Left forelimb (tissue), 1 donor: ENCODE measurements at regions not wholly inside any gene's neighbourhood (a gene's known extent, or its start where the extent isn't known, plus 50 kb on each side); places are given as distances from the start of the nearest gene placed in this dataset.

ENCODE experiments used
- DNase-seq: peaks from one replicate; pipeline ENCODE4 v3.0.0-alpha.2; 2018; ENCODE audit warnings: low spot score

DNA sequence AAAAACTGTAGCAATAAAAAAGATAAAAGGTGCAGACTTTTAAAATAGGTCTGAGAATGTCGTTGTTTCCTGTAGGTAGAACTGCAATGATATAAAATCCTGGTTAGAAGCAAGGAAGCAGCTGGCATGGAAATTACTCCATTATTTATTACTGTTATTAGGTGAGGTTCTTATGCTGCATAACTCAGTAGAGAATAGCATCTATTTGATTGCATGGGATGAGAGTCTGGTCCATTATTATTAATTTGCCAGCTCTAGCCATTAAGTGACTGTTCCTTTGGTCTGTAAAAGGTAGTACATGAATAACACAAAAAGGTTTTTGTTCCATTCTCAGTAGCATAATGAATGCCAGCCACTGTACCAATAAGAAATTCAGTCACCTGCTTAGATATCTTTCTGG, 358.6 kb downstream of the RBM43 start:
- no peak for DNase-seq

DNA sequence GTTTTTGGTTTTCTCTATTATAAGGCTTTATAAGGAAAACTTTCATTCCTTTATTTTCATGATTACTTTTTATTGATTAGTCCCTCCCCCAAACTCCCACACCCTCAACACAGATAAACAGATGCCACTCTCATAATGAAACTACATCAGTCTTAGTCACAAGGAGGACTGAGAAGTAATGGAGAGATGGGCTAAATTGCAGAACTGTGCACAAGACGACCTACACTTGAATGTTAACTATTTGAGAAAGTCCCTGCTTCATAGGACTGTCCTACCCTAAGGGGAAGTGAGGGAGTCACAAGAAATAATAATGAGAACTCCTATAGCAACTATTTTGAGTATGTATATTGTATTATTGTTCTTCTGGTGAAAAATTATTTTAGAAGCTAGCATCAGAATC, 360.8 kb downstream of the RBM43 start:
- no peak for DNase-seq

DNA sequence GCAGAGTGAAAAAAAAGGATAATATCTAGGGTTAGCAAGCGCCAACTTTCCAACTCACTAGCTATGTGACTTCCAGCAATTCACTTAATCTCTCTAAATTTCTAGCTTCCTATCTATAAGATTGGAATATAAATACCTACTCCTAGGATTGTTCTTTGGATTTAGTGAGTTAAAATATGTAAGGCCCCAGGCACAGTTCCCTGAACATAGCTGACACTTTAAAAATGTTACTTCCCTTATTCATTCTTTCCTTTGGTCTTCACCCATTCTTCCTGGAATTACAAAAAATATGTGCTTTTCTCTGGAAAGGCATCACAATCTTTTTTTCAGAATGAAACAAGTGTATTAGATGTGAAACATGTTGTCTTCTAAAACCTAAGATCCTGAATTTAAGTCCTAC, 365.7 kb downstream of the RBM43 start:
- no peak for DNase-seq

DNA sequence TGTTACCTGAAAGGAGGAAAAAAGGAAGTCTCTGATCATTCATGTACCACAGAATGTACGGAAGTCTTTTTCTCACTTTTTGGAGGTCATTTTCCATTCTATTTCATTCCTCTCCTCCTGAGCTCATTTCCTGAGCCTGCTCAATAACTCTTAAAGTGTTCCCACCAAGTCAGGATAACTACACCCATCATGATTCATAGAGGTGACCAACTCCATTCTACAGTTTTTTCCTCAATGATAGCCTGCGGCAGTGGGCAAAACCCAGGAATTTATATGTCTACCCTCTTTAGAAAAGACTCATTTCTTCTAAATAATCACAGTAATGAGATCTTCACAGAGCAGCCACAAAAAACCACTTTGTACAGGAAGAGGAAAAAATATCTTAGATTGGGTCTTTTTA, 372.5 kb downstream of the RBM43 start:
- no peak for DNase-seq

DNA sequence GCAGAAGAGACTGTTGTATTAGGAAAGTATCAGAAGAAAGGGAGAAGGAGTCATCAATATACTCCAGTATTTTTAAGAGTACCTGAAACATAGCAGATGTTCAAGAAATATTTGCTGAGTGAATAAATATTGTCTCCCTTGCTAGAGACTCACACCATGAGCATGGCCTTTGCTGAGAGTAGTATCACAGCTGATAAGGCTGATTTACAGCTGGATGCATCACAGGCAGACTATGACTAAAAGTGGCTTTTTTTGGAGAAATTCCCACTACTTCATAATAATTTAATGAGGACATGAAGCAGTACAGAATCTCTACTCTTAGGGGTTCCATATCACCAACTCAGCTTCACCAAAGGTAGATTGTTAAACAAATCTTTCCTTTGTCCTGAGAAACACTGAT, 373.3 kb downstream of the RBM43 start:
- no peak for DNase-seq

DNA sequence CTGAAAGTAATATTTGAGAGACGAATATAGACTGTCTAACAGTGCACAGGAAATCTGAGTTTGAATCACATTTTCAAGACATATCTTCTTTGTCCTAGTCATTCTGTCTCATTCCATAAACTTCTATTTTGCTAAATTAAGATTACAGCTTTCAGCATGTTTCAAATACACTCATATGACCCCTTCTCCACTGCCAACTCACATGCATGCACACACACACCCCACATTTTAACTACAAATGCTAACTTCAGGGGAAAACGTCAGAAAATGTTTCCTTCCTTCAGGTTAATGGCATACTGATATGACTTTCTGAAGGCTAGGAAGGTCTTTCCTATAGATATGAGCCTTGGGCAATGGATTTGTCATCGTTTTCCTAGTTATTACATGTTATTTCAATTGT, 373.7 kb downstream of the RBM43 start:
- no peak for DNase-seq

DNA sequence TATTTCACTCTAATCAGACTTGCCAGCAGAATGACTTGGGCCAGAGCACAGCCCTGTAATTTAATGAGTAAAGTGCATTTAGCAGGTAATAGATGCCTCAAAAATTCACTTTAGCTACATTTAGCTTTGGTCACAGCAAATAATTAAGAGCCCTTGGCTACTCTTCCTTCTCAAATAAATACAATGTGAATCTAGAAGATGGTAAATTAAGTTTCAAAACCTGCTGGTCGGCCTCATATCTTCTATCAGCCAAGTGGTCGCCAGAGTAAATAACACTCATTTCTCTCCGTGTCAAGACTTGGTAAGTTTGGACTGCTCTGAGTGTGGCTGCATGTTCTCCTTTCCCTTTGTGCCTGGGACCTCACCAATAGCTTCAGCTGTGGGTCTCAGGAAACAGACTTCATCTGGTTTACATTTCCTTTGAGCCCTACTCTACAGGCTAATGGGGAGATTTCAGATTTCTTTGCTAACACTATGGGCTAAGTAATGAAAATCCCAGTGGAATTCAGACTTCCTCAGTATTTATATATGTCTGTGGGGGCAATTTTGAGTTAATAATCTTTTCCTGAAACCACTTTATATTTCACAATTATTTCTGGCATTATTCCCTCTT, 375.8 kb downstream of the RBM43 start:
- no peak for DNase-seq

DNA sequence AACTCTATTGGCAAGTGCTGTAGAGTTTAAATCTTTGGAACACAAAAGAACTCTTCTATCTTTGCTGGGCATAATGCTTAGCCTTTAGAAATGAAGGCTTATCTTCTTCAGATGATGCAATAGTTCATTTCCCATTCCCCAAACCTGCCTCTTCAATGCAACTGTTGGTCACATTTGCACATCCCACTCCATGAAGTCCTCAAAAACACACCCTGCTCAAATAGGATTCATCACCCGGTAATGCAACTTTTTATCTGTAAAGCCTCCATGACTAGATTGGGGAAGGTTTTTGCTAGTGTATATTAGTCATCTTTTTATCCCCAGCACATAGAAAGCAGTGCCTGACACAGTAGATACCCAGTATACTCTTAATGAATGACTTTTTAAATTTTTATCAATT, 376.4 kb downstream of the RBM43 start:
- no peak for DNase-seq

DNA sequence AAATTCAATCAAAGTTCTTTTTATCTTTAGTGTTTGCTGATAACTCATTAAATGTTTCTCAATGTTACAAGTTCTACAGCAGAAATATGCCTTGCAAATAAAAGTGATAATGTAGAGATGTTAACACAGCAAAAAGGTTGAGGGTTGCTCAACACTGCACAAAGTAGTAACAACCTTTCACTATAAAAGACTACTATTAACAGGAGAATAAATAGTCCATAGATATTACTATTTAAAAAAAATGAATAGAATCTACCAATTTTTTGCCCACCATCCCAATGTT, 378.1 kb downstream of the RBM43 start:
- no peak for DNase-seq

DNA sequence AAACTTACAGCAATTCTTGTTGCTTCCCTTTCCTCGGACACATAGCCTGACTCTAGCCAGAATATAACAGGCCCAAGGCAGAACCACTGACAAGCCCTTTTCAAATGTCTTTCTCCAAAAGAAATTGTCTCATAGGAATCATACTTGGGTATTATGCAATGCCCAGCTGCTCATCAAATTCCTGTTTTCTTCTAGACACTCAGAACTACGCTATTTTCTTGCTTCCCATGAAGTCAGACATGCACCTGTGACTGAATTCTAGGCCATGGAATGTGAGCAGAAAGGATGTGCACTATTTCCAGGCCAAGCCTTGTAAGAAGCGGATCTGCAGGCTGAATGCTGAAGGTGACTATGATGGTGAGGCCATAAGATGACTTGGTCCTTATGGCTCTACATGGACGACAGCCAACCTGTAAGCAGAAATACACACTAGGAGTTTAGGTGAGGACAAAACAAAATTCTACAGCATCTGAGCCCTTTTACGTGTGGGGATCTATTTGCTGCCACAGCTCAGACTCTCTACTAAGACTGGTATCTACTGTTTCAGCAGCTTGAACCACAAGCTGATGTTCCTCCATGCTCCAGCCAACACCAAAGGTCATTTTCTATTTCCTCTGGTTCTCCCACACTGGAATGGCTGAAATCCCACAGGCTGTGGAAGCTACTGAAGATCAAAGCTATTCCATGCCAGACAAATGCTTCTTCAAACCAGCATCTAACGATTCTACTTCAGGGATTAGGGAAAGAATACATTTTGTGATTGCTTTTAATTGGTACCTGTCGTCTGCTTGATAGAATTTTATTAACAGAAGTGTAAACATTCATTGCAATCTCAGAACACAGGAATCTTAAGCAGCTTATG, 378.7 kb downstream of the RBM43 start:
- DNase-seq, result no peak

DNA sequence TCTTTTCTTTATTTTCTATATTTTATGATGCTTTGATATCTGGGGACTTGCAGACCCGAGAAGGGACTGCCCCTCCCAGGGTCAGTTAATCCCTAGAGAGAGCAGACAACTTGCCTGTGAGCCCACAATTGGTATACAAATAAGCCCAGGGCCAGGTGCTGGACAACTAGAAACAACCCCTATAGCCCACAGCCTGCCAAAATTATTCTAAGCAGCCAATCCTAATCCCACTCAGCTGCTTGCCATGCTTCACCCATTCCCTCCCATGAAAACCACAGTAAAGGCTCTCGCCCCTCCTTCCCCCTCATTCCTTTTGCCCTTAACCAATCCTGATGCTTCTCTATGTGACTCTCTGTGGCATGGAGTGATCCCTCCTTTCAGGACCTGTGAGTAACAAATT, 380.7 kb downstream of the RBM43 start:
- no peak for DNase-seq

DNA sequence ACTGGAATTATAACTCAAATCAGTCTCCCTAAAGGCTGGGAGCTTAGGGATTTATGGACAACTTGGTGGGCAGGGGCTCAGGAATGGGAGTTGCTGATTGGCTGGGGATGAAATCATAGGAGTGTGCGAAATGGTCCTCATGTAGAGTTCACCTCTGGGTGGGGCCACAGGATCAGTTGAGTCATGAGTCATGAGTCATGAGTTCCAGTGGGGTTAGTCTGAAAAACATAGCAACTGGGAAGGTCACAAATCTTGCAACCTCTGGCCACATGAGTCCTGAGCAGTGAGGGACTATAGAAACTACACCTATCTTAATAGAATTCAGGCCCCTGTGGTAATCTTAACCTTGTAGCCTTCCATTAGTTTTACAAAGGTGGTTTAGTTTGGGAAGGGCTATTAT, 383.3 kb downstream of the RBM43 start:
- no peak for DNase-seq

DNA sequence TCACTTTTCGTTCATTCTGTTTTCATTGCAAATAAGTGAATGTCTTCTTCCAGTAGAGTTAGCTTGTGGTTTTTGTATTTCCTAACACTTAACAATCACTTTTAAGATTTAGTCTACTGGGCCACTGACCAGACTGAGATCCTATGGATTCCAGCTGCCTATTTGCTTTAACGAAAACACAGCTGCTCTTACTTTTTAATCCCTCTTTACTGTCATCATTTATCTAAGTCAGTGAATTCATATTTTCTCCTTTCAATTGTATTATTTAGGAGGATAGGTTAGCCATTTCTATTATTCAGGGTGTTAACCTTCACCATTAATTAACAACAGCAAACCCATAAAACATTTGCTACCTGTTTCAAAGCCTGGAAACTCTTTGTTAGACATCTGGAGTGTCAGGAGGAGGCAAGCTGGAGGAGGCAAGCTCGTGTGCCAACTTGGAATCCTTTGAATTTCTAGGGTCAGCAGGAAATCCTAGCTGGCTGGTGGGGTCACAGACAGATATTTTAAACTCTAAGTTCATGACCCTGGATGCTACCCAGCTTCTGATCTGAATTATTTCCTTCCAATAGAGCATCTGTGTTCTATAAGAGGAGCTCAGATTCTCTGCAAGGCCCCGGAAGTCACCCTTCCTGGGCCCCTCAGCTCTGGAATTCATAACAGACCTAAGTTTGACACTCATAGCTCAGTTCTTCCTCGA, 385.3 kb downstream of the RBM43 start:
- DNase-seq, result no peak

DNA sequence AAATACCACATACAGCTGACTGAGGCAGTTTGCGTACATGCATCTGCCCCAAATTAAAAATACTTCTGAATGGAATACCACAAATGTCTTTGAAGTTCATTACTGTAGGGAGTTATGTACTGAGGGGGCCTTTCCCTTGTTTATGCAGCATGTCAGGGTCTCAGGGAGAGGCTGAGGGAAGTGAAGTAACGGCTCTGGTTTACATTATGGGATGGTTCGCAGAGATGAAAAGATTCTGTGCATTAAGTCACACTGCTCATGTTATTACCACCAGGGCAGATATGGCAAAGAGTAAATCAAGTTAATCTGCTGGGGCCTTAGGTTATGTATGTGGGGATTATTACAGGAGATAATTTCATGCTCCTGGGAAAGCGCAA, 385.9 kb upstream of the RND3 start:
- DNase-seq, result no peak

DNA sequence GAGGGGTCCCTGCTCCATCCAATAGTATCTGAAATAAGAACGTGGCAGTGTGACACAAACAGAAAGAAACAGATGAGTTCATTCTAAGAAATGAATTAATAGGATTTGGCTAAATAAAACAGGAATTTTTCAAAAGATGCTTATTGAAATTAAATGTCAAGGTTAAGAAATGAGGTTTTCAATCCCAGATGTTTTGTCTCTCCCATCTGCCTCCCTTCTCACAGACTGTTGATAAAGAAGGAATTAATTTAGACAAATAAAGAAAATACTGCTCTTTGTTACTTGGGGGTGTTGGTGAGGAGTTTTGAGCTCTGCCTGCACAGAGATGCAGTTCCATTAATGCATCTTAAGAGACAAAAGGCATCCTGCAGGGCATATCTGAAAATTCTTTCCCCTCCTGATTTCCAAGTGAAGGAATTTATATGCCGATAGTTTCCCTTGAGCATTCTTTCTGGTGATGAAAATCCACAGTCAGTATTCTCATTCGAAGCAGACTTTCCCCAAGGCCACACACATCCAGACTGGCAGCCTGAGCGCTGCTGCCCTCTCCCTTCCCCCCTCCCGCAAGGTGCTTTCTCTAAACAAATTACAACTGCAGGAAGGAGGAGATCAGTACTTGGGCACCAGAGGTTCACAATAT, 385.4 kb upstream of the RND3 start:
- no peak for DNase-seq

DNA sequence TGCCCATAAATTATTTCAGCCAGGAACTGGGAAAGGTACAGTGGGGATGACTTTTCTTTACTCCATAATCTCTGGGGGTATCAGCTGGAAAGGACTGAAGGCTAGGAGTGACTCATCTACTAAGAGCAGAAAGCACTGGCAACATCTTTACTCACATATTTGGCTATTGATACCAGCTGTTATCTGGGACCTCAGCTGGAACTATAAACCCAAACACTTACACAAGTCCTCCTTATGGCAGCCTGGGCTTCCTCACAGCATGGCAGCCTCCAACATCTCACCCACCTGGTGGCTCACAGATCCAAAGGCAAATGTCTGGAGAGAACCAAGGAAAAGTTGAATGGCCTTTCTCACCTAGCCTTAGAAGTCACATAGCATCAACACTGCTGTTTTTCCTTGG, 379.0 kb upstream of the RND3 start:
- DNase-seq, result no peak

DNA sequence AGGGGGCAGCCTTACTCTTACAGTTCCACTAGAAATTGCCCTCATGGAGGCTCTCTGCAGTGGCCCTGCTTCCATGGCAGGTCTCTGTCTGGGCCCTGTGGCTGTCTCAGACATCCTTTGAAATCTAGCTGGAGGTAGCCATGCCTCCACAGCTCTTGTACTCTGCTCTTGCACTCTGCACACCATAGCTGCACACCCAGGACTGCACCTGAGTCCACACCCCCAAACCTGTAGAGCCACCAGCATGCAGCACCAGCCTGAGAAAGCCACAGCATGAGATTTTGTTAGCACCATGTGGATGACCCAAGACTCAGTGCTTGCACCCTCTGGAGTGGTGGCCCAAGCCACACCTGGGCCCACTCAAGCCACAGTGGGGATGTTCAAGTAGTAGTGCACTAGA, 376.2 kb upstream of the RND3 start:
- no peak for DNase-seq

DNA sequence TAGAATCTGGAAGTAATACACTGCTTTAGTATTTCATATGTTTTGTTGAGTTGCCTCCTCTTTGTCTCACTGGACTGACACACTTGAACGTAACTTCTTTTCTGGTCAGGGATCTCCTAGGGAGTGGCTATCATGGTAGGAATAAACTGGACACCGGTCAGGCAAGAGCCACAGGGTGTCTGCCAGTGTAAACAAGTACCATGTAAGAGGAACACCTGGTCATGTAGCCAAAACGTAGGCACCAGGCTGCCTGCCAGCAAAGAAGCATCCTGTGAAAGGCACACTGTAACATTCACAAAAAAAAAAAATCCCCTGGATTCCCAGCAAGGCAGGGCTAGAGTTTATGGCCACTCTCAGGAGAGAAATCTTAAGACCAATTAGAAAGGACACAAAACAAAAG, 372.8 kb upstream of the RND3 start:
- no peak for DNase-seq

DNA sequence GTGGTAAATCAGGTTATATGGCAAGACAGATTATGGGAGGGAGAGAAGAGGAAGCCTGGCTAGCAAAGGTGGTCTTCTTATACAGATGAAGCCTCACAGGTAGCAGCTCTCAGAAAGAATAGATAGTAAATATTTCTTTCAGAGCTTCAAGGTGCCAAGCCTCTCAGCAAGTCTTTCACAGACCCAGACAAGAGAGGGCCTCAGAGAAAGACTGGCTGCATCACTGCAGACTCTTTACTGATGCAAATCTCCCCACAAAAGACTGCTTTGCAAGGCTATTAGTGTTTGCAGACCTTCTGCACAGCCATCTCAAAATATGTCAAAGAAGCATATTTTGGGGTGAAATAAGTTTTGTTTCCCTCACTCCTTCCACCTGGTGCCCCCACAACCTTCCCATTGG, 372.4 kb upstream of the RND3 start:
- no peak for DNase-seq

DNA sequence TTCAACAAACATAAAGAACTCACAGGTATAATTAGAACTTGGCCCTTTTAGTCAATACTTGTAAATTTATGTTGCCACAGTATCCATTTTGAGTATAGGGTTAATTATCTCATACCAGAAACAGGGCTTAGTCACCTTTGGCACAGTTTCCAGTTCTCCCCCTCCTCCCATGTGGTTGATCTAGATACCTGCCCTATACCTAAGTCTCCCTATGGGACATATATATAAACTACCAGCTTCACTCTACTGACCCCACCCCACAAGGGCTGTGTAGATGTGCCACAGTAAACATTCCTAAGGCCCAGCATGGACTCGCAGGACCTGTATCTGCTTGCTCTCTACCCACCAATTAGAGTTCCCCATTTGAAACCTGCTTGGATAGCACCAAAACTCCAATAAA, 371.7 kb upstream of the RND3 start:
- no peak for DNase-seq

DNA sequence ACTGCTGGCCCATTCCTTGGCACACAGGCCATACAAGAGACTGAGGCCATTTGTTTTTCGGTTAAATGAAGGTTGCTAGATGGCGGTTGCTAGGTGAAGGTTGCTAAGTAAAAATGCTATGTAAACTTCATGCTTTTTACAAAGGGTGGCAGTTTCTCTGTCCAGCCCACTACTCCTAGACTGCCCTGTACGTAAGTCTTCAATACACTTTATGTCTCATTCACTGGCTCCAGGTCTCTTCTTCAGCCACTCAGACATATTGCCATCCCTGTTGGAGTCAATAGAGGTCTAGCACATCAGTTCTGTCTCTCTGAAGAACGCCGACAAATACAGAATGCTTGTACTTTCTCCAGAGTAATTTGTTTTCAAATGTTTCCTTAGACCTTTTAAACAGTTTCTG, 370.9 kb upstream of the RND3 start:
- DNase-seq, result no peak

DNA sequence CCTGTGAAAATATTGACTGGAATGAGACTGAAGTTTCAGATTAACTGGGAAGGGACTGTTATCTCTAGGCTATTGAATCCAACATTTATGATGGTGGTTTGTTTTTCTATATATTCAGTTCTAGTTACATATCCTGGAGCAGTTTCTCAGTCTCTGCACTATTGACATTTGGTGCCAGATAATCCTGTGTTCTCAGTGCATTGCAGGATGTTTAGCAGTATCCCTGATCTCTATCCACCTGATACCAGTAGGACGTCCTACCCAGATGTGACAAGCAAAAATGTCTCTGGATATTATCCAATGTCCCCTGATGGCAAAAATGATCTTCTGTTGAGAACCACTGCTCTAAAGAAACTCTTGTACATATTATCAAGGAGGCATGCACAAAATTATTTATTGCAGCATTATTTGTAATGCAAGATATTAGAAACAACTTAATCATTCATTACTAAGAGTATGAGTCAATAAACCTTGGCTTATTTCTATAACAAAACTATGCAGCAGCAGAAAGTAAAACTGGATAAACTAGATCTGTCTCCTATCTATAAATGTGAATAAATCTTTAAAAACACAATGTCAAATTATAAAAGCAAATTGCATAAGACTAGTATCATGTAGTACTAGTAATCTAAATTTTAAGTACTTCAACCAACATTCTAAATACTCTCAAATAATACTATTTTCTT, 369.3 kb upstream of the RND3 start:
- DNase-seq, result no peak

DNA sequence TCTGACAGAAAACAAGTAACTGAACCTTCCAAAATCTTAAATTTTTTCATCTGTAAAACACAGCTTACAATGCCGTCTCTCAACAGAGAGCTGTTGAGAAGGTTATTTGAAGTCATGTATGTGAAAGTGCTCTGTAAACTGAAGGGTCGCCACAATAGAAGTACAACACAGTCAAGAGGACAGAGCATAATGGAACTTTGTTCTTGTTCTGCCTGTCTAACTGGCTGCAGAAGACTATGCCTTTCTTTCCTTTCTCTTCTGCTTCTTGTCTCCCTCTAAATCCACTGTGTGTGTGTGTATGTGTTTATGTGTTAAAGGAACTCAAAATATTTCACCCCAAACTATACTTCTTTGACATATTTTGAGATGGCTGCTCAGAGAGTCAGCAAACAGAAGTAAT, 365.8 kb upstream of the RND3 start:
- no peak for DNase-seq
